HG02840 (cell line): ENCODE measurements at regions not wholly inside any gene's neighbourhood (a gene's known extent, or its start where the extent isn't known, plus 50 kb on each side); places are given as distances from the start of the nearest gene placed in this dataset.

ENCODE experiments used
- ATAC-seq: cut with Tn5 transposase; IDR thresholded peaks from one replicate; pipeline ENCODE4 v1.9.1; 2021; ENCODE audit warnings: mild to moderate bottlenecking, moderate library complexity, moderate number of reproducible peaks; ENCODE audit not compliant: unreplicated experiment, low FRiP score

- no peak for ATAC-seq
These were observed 85.2 kb upstream of the PFKP start for GRCh38 chr10:2982146-2982545.

GRCh38 chr10:2981361-2981801 is 86.0 kb upstream of the PFKP start:
- ATAC-seq, result no peak

- ATAC-seq, result no peak
These were observed 86.5 kb upstream of the PFKP start for GRCh38 chr10:2980791-2981360.

- ATAC-seq, result no peak
These were observed 87.2 kb upstream of the PFKP start for GRCh38 chr10:2980116-2980515.

GRCh38 chr10:2979306-2979705 is 88.0 kb upstream of the PFKP start:
- ATAC-seq, result no peak

- ATAC-seq, result no peak
These were observed 88.6 kb upstream of the PFKP start for GRCh38 chr10:2978574-2979273.

GRCh38 chr10:2978111-2978510 is 89.2 kb upstream of the PFKP start:
- ATAC-seq, result no peak

- ATAC-seq, result no peak
These were observed 92.7 kb upstream of the PFKP start for GRCh38 chr10:2974503-2975207.

GRCh38 chr10:2974083-2974482 is 93.3 kb upstream of the PFKP start:
- no peak for ATAC-seq

- no peak for ATAC-seq
These were observed 94.5 kb upstream of the PFKP start for GRCh38 chr10:2972810-2973209.

- ATAC-seq, result no peak
These were observed 95.1 kb upstream of the PFKP start for GRCh38 chr10:2972216-2972615.

GRCh38 chr10:2970190-2970823 is 97.0 kb upstream of the PFKP start:
- ATAC-seq, result no peak

GRCh38 chr10:2968401-2969058 is 98.8 kb upstream of the PFKP start:
- no peak for ATAC-seq

- ATAC-seq, result no peak
These were observed 101.2 kb upstream of the PFKP start for GRCh38 chr10:2966134-2966533.

GRCh38 chr10:2964632-2965296 is 102.6 kb upstream of the PFKP start:
- no peak for ATAC-seq

GRCh38 chr10:2963889-2964631 is 103.3 kb upstream of the PFKP start:
- no peak for ATAC-seq

GRCh38 chr10:2962194-2962593 is 105.2 kb upstream of the PFKP start:
- ATAC-seq, result no peak

GRCh38 chr10:2958659-2959058 is 108.7 kb upstream of the PFKP start:
- no peak for ATAC-seq

GRCh38 chr10:2957785-2958184 is 109.6 kb upstream of the PFKP start:
- no peak for ATAC-seq

GRCh38 chr10:2955064-2955463 is 112.3 kb upstream of the PFKP start:
- no peak for ATAC-seq
